NB4 (cell line): ENCODE measurements at regions not wholly inside any gene's neighbourhood (a gene's known extent, or its start where the extent isn't known, plus 50 kb on each side); places are given as distances from the start of the nearest gene placed in this dataset.

Experiments used
- CTCF ChIP-seq: IDR thresholded peaks from one replicate; pipeline ENCODE4 v1.5.1; 2012; ENCODE audit warnings: low read depth, low read length
- MYC ChIP-seq: IDR thresholded peaks from 2 replicates; pipeline ENCODE4 v1.6.1; 2011; ENCODE audit warnings: low read depth, low read length
- POLR2A ChIP-seq: IDR thresholded peaks from 2 replicates; pipeline ENCODE4 v1.6.1; 2011; ENCODE audit warnings: mild to moderate bottlenecking; ENCODE audit not compliant: insufficient read length; ENCODE audit errors: extremely low read depth

GRCh38 chr2:41908349-41908748 is 139.5 kb upstream of the PKDCC start:
- TF ChIP-seq POLR2A (no peak), CTCF (no peak), MYC (no peak)
